A673 (cell line): ENCODE measurements at regions not wholly inside any gene's neighbourhood (a gene's known extent, or its start where the extent isn't known, plus 50 kb on each side); places are given as distances from the start of the nearest gene placed in this dataset.

Source experiments
- BruUV-seq: library from RNA; stranded (reverse); fragments of 400-500 nt; replicated peaks from 2 replicates; lab custom pipeline; 2021; lab: Mats Ljungman, UMichigan
- CTCF ChIA-PET: fragments of 300-600 bp; sonication (Branson Sonifier 250); formaldehyde crosslinking; loops from one replicate; lab custom pipeline; 2022; ENCODE audit warnings: antibody characterized with exemption; lab: Charles Lee
- POLR2A ChIA-PET: fragments of 300-600 bp; sonication (Branson Sonifier 250); formaldehyde crosslinking; loops from one replicate; lab custom pipeline; 2022; ENCODE audit warnings: antibody characterized with exemption; ENCODE audit not compliant: low non-redundant PET; lab: Charles Lee
- DNase-seq: peaks from one replicate; pipeline ENCODE4 v3.0.0-alpha.2; 2015; ENCODE audit warnings: low spot score
- H3K27ac ChIP-seq: fragments of 200-600 bp; sonication (generic); 2 replicates; pipeline ENCODE4 v1.5.1; 2016; ENCODE audit warnings: mixed run types, low read depth, mild to moderate bottlenecking, mixed read lengths, antibody characterized with exemption, low read length; ENCODE audit not compliant: poor library complexity, severe bottlenecking
- H3K27me3 ChIP-seq: fragments of 200-600 bp; sonication (generic); replicated peaks from 2 replicates; pipeline ENCODE4 v1.6.1; 2017; ENCODE audit warnings: mixed run types, low read depth, mild to moderate bottlenecking, mixed read lengths, antibody characterized with exemption, low read length; ENCODE audit not compliant: insufficient read depth, poor library complexity
- H3K36me3 ChIP-seq: fragments of 200-600 bp; sonication (generic); 2 replicates; pipeline ENCODE4 v1.6.1; 2016; ENCODE audit warnings: mixed run types, mild to moderate bottlenecking, mixed read lengths, antibody characterized with exemption, low read length; ENCODE audit not compliant: insufficient read depth, poor library complexity, severe bottlenecking
- H3K4me1 ChIP-seq: fragments of 200-600 bp; sonication (generic); 2 replicates; pipeline ENCODE4 v1.6.1; 2017; ENCODE audit warnings: mixed run types, mild to moderate bottlenecking, mixed read lengths, antibody characterized with exemption, low read length; ENCODE audit not compliant: insufficient read depth, poor library complexity, severe bottlenecking
- H3K4me3 ChIP-seq: fragments of 200-600 bp; sonication (generic); 2 replicates; pipeline ENCODE4 v1.5.1; 2016; ENCODE audit warnings: low read depth, mixed run types, mild to moderate bottlenecking, mixed read lengths, low read length; ENCODE audit not compliant: poor library complexity, severe bottlenecking
- H3K9me3 ChIP-seq: fragments of 200-600 bp; sonication (generic); 2 replicates; pipeline ENCODE4 v1.6.1; 2016; ENCODE audit warnings: mixed run types, low read depth, mild to moderate bottlenecking, mixed read lengths, antibody characterized with exemption, low read length; ENCODE audit not compliant: poor library complexity, severe bottlenecking
- CTCF ChIP-seq: fragments of 300-800, 200-600 bp; sonication (generic); conservative IDR thresholded peaks from 2 replicates; pipeline ENCODE4 v1.5.1; 2017; ENCODE audit warnings: low read depth, mild to moderate bottlenecking, antibody characterized with exemption, low read length, moderate library complexity, mixed read lengths
- EZH2 ChIP-seq: fragments of 200-600 bp; sonication (generic); IDR thresholded peaks from 2 replicates; pipeline ENCODE4 v1.6.1; 2017; ENCODE audit warnings: borderline replicate concordance, low read depth, mild to moderate bottlenecking, mixed read lengths, antibody characterized with exemption, low read length; ENCODE audit not compliant: poor library complexity, severe bottlenecking
- intact Hi-C: fragments of 100-400 bp; cut with micrococcal nuclease; formaldehyde crosslinking; loops from one replicate; pipeline ENCODE4 v1.10.0; 2022; ENCODE audit not compliant: unreplicated experiment

GRCh38 chr6:106005954-106006353, 80.2 kb upstream of the PRDM1 start:
- Histone ChIP-seq H3K4me1 (no peaks in the 10 kb centered on the region), H3K4me3 (no peak overlapping the region), H3K9me3 (no peaks in the 10 kb centered on the region), H3K27me3 (peaks cover 18% of the 10 kb centered on the region), H3K27ac (no peak overlapping the region), H3K36me3 (no peaks in the 10 kb centered on the region)
- intact Hi-C loops = no loop called here
- BruUV-seq = no TSS peak
- POLR2A ChIA-PET = interaction anchor here (0.6 kb wide), 1 partner anchor 163 kb away, joined by 3 read pairs; no protein-coding TSS in a partner anchor
- DNase-seq = no peak
- TF ChIP-seq CTCF = no peak
- TF ChIP-seq EZH2 = no peak
- CTCF ChIA-PET = no interaction called here

GRCh38 chr6:106005013-106005412, 81.1 kb upstream of the PRDM1 start:
- Histone ChIP-seq H3K4me3 (no peak overlapping the region), H3K9me3 (no peaks in the 10 kb centered on the region), H3K36me3 (no peaks in the 10 kb centered on the region), H3K27ac (no peak overlapping the region), H3K4me1 (no peaks in the 10 kb centered on the region), H3K27me3 (peaks cover 18% of the 10 kb centered on the region)
- ChIA-PET POLR2A (no interaction called here), CTCF (no interaction called here)
- intact Hi-C loops = no loop called here
- DNase-seq = no peak
- TF ChIP-seq CTCF (no peak), EZH2 (no peak)
- BruUV-seq = no TSS peak

GRCh38 chr6:106003268-106003987, 82.7 kb upstream of the PRDM1 start:
- H3K27me3 ChIP-seq = peaks cover 20% of the 10 kb centered on the region
- no TSS peak for BruUV-seq

More at GRCh38 chr6:106003268-106003987, 82.7 kb upstream of the PRDM1 start:
- H3K36me3 ChIP-seq = no peaks in the 10 kb centered on the region
- TF ChIP-seq CTCF (no peak), EZH2 (no peak)
- no peaks in the 10 kb centered on the region for H3K4me1 ChIP-seq
- H3K4me3 ChIP-seq = no peak overlapping the region
- H3K27ac ChIP-seq = no peak overlapping the region
- ChIA-PET CTCF (no interaction called here), POLR2A (no interaction called here)
- no peaks in the 10 kb centered on the region for H3K9me3 ChIP-seq
- DNase-seq = no peak
- intact Hi-C loops = no loop called here
